Body of pancreas (tissue), 4 donors: ENCODE measurements at regions not wholly inside any gene's neighbourhood (a gene's known extent, or its start where the extent isn't known, plus 50 kb on each side); places are given as distances from the start of the nearest gene placed in this dataset.
"Not testable (repeated sequence)": the region's sequence is repeated elsewhere in the genome, so short reads cannot be mapped to it uniquely, and the experiment has no call there.

Source experiments
- ATAC-seq: fragments of 150-250 bp; one replicate; pipeline ENCODE4 v1.9.1; 2016
- DNase-seq, 4 donors: peaks; one replicate each; pipeline ENCODE4 v3.0.0-alpha.2; 2019
- H3K27ac ChIP-seq, 4 donors: fragments of 200-600 bp; sonication (generic); 1 replicate in 3 of 4; 2 replicates in 1 of 4; pipeline versions ENCODE4 v1.5.1 to v1.6.1; 2016 to 2019; ENCODE audit warnings: mild to moderate bottlenecking in 1 of 4, mixed read lengths in 1 of 4, moderate library complexity in 1 of 4
- H3K27me3 ChIP-seq, 2 donors: fragments of 200-600 bp; sonication (generic); one replicate each; pipeline ENCODE4 v1.6.0; 2016; ENCODE audit warnings: mild to moderate bottlenecking in 1 of 2
- H3K36me3 ChIP-seq, 2 donors: fragments of 200-600 bp; sonication (generic); replicated peaks in 1 of 2; 2 replicates each; pipeline ENCODE4 v1.5.1; 2016; ENCODE audit warnings: low read depth in 2 of 2; ENCODE audit not compliant: insufficient read depth in 1 of 2
- H3K4me1 ChIP-seq: fragments of 200-600 bp; sonication (generic); one replicate; pipeline ENCODE4 v1.6.0; 2016
- H3K4me3 ChIP-seq, 2 donors: fragments of 200-600 bp; sonication (generic); 1 replicate in 1 of 2; 2 replicates in 1 of 2; pipeline ENCODE4 v1.5.1; 2016 to 2019
- H3K9me3 ChIP-seq, 3 donors: fragments of 200-600 bp; sonication (generic); 1 replicate in 2 of 3; 2 replicates in 1 of 3; pipeline ENCODE4 v1.5.1; 2016
- POLR2A ChIP-seq, 3 donors: fragments of 450-650 bp; IDR thresholded peaks; one replicate each; pipeline ENCODE4 v1.6.1; 2016; ENCODE audit warnings: antibody characterized with exemption in 3 of 3, mild to moderate bottlenecking in 2 of 3
- WGBS, 2 donors: methylation state at CpG; one replicate each; pipeline ENCODE4 v1.1.5; 2017; 5-methylcytosine and 5-hydroxymethylcytosine counted together
- intact Hi-C: fragments of 100-400 bp; cut with DNase I; formaldehyde crosslinking; loops from one replicate; pipeline ENCODE4 v1.15.1; 2023
- TF ChIP-seq, protein P1 (sequence below), 7 experiments: fragments of 450-650 bp in 4 of 7; fragments of 200-600 bp in 3 of 7; sonication (generic) in 3 of 7; IDR thresholded peaks; one replicate each; pipeline ENCODE4 v1.5.1; 2016 to 2019; ENCODE audit warnings: antibody characterized with exemption in 7 of 7

DNA sequence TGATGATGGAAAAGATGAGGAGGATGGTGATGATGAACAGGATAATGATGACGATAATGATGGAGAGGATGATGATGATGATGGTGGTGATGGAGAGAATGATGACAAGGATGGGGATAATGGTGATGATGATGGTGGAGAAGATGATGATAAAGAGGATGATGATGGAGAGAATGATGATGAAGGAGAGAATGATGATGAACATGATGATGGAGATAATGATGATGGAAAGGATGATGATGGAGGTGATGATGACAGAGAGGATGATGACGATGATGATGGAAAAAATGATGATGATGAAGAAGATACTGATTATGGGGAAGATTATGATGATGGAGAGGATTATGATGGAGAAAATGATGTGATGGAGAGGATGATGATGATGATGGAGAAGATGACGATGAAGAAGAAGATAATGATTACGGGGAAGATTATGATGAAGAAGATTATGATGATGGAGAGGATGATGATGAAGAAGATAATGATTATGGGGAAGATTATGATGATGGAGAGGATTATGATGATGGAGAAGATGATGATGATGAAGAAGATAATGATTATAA is 204.1 kb downstream of the MATN1 start:
- Histone ChIP-seq H3K4me1 (no peaks in the 10 kb centered on the region), H3K27me3 (no peaks in the 10 kb centered on the region), H3K36me3 (no peaks in the 10 kb centered on the region), H3K4me3 (no peak overlapping the region), H3K27ac (no peak overlapping the region), H3K9me3 (no peaks in the 10 kb centered on the region)
- DNase-seq (no peak), ATAC-seq (no peak)
- WGBS, 2 donors = 48 to 80% methylated on average over 4 of the region's 4 CpGs
- no peak for TF ChIP-seq POLR2A (IDR thresholded peaks at IDR 0.05)
- TF ChIP-seq, protein P1, sequence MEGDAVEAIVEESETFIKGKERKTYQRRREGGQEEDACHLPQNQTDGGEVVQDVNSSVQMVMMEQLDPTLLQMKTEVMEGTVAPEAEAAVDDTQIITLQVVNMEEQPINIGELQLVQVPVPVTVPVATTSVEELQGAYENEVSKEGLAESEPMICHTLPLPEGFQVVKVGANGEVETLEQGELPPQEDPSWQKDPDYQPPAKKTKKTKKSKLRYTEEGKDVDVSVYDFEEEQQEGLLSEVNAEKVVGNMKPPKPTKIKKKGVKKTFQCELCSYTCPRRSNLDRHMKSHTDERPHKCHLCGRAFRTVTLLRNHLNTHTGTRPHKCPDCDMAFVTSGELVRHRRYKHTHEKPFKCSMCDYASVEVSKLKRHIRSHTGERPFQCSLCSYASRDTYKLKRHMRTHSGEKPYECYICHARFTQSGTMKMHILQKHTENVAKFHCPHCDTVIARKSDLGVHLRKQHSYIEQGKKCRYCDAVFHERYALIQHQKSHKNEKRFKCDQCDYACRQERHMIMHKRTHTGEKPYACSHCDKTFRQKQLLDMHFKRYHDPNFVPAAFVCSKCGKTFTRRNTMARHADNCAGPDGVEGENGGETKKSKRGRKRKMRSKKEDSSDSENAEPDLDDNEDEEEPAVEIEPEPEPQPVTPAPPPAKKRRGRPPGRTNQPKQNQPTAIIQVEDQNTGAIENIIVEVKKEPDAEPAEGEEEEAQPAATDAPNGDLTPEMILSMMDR (IDR thresholded peaks at IDR 0.05) = no peak
- intact Hi-C loops = no loop called here

DNA sequence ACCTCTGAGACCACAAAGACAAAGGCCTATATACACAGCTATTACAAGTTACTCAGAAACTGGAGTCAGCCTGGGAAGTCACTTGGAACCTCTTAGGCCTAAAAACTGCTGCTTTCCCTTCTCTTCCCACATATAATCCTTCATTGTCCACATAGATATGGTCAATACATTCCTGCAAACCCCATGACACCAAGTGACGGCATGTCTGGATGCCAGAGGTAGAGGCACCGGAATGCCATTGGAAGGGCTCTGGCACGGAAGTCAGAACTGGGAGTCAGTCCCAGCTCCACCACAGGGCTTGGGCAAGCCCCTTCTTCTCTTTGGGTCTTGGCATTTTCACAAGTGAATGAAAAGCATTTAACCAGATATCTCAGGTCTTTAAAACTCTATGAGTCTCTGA is 204.7 kb downstream of the MATN1 start:
- ATAC-seq (no peak), DNase-seq (no peak)
- no peaks in the 10 kb centered on the region for H3K36me3 ChIP-seq
- H3K27ac ChIP-seq = no peak overlapping the region
- no peaks in the 10 kb centered on the region for H3K9me3 ChIP-seq
- H3K4me1 ChIP-seq = no peaks in the 10 kb centered on the region
- TF ChIP-seq POLR2A (IDR thresholded peaks at IDR 0.05) = no peak
- intact Hi-C loops = no loop called here
- H3K4me3 ChIP-seq = no peak overlapping the region
- 59 to 85% methylated on average over 3 of the region's 3 CpGs for WGBS, 2 donors
- no peaks in the 10 kb centered on the region for H3K27me3 ChIP-seq

DNA sequence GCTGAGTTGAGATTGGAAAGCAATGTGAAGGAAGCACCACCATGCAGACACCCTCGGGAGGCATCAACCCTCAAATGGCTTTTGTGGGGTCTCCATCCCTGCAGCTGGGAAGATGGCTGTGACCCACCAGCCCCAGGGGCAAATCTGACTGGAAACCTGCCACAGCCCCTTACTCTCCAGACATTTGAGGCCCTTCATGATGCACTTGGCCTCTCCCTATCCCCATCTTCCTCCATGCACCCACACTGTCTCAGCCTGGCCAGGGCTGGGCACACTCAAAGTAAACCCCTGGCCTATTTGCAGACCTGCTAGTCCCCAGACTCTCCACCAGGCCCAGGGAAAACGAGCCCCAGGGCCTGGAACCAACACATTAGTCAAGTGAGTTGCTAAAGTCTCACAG is 205.2 kb downstream of the MATN1 start:
- H3K9me3 ChIP-seq = no peaks in the 10 kb centered on the region
- TF ChIP-seq, protein P1 (IDR thresholded peaks at IDR 0.05) = no peak
- no peak for TF ChIP-seq POLR2A (IDR thresholded peaks at IDR 0.05)
- no peak for DNase-seq
- H3K4me3 ChIP-seq = no peak overlapping the region
- no peaks in the 10 kb centered on the region for H3K36me3 ChIP-seq
- no peaks in the 10 kb centered on the region for H3K27me3 ChIP-seq
- intact Hi-C loops = no loop called here
- WGBS, 2 donors = 59% methylated on average over 2 of the region's 2 CpGs
- H3K27ac ChIP-seq = no peak overlapping the region
- ATAC-seq = no peak
- no peaks in the 10 kb centered on the region for H3K4me1 ChIP-seq

DNA sequence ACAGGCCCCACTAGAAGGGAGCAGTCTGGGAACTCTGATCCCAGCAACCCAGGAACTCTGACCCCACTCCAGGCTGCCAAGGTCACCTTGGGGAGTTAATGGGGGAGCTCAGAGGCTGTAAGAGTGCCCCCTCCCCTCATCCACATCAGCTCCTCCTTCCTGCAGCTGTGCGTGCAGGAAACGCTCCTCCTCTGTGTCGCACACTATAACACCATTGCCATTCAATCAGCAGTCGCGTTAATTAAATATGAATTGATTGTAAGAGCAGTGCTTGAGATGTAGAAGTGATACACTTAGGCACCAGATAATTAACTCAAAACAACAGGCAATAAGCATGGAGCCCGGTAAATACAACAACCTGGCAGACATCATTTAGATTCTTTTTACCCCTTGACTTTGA is 205.7 kb downstream of the MATN1 start:
- DNase-seq, ATAC-seq, H3K36me3 ChIP-seq, H3K27ac ChIP-seq, H3K9me3 ChIP-seq, H3K27me3 ChIP-seq, H3K4me3 ChIP-seq, H3K4me1 ChIP-seq, intact Hi-C loops: not testable (repeated sequence)
- 45 to 55% methylated on average over 6 of the region's 6 CpGs for WGBS, 2 donors

DNA sequence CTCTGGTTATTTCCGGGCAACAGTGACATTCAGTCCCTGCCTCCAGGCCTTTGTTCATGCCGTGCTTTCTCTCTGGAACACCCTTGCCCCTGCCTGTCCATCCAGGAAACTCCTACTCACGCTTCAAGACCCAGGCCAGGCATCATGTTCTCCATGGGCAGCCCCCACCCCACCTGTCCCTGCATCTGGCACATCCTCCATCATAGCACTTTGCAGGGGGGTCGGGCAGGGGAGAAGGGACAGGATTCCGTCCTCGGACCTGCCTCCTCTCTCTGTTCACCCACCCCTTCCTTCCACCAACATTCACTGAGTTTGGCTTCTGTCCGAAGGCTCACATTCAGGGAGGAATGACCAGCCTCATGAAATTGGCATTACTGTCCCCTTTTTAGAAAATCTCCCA is 206.1 kb downstream of the MATN1 start:
- ATAC-seq, H3K27ac ChIP-seq, DNase-seq, H3K27me3 ChIP-seq, H3K4me3 ChIP-seq, H3K4me1 ChIP-seq, H3K36me3 ChIP-seq, intact Hi-C loops, H3K9me3 ChIP-seq: not testable (repeated sequence)
- 69 to 78% methylated on average over 3 to 5 of the region's 7 CpGs for WGBS, 2 donors

DNA sequence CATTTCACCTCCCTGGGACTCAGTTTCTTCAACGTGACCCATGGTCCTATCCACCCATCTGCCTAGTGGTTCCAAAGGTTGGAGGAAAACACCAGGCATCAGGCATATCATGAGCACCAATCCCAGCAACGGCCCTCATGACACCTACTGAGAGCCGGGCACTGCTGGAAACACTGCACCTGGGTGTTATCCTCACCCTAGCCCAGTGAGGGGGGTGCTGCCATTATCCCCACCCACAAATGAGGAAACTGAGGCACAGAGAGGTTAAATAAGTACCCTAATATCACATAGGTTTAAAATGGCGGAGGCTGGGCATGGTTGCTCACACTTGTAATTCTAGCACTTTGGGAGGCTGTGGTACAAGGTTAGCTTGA is 206.9 kb downstream of the MATN1 start:
- no peak for DNase-seq
- Histone ChIP-seq H3K4me1 (no peaks in the 10 kb centered on the region), H3K27me3 (no peaks in the 10 kb centered on the region), H3K27ac (no peak overlapping the region), H3K9me3 (no peaks in the 10 kb centered on the region), H3K4me3 (no peak overlapping the region), H3K36me3 (no peaks in the 10 kb centered on the region)
- WGBS, 2 donors = 72 to 88% methylated on average over 1 to 4 of the region's 4 CpGs
- no peak for TF ChIP-seq POLR2A (IDR thresholded peaks at IDR 0.05)
- TF ChIP-seq, protein P1 (IDR thresholded peaks at IDR 0.05) = no peak
- ATAC-seq = no peak
- intact Hi-C loops = no loop called here
